ENCODE measurements at regions not wholly inside any gene's neighbourhood (a gene's known extent, or its start where the extent isn't known, plus 50 kb on each side); places are given as distances from the start of the nearest gene placed in this dataset.

- Histone ChIP-seq H3K9me3 (no peaks in the 10 kb centered on the region), H3K4me1 (ENCODE audit: low read depth) (no peaks in the 10 kb centered on the region), H3K4me3 (no peak overlapping the region), H3K36me3 (ENCODE audit: low read depth) (no peaks in the 10 kb centered on the region)
- TF ChIP-seq CTCF (IDR thresholded peaks at IDR 0.05) = no peak
- intact Hi-C loops (cut with DNase I, micrococcal nuclease) = no loop called here
- DNase-seq (no peak), ATAC-seq (no peak)
Observed at GRCh38 chr15:93553167-93553935, 464.3 kb upstream of the RGMA start.

- Histone ChIP-seq H3K36me3 (ENCODE audit: low read depth) (no peaks in the 10 kb centered on the region), H3K4me3 (no peak overlapping the region), H3K9me3 (no peaks in the 10 kb centered on the region), H3K4me1 (ENCODE audit: low read depth) (no peaks in the 10 kb centered on the region)
- no peak for DNase-seq
- intact Hi-C loops (cut with DNase I, micrococcal nuclease) = no loop called here
- no peak for TF ChIP-seq CTCF (IDR thresholded peaks at IDR 0.05)
- no peak for ATAC-seq
Observed at GRCh38 chr15:93543093-93543492, 454.1 kb upstream of the RGMA start.

GRCh38 chr15:93527374-93528050, 438.5 kb upstream of the RGMA start:
- Histone ChIP-seq H3K4me1 (ENCODE audit: low read depth) (no peaks in the 10 kb centered on the region), H3K4me3 (no peak overlapping the region), H3K9me3 (no peaks in the 10 kb centered on the region), H3K36me3 (ENCODE audit: low read depth) (no peaks in the 10 kb centered on the region)
- intact Hi-C loops (cut with DNase I, micrococcal nuclease) = no loop called here
- DNase-seq (no peak), ATAC-seq (no peak)
- no peak for TF ChIP-seq CTCF (IDR thresholded peaks at IDR 0.05)

DNA sequence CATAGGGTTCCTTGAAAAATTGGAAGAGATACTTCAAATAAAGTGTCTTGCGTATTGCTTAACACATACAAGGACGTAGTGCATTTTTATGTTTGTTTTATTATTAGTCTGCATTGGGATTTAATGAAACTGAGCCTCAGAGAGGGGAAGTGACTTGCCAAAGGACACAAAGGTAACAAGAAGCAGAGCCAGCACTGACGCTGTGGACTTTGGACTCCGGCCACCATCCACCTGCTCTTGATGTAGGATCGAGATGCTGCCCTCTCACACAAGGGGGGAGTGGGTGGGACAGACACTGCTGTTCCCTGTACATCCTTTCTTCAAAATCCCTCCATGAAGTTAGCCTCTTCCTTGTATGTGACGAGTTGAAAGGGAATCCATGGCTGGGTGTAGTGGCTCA, 435.4 kb upstream of the RGMA start:
- Histone ChIP-seq H3K9me3 (no peaks in the 10 kb centered on the region), H3K4me3 (no peak overlapping the region), H3K36me3 (ENCODE audit: low read depth) (no peaks in the 10 kb centered on the region), H3K4me1 (ENCODE audit: low read depth) (no peaks in the 10 kb centered on the region)
- ATAC-seq = no peak
- TF ChIP-seq CTCF (IDR thresholded peaks at IDR 0.05) = no peak
- no peak for DNase-seq
- intact Hi-C loops (cut with DNase I, micrococcal nuclease) = no loop called here

DNA sequence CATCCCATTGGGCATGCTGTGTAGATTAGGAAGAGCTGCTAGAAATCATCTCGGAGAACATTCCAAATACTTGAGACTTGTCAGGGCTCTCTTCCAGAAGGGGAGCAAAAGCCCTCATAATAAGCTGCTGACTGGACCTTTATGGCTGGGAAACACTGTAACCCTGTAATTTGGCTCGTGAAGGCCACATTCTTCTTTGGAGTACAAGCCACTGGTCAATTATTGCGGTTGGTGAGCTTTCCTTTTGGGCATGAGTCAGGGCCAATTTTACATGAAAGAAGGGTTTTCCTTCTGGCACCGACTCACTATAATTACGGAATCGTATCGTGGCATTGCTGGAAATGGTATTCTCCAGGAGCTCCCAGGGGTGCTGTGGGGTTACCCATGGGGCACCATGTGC, 434.5 kb upstream of the RGMA start:
- ATAC-seq (no peak), DNase-seq (no peak)
- Histone ChIP-seq H3K4me1 (ENCODE audit: low read depth) (no peaks in the 10 kb centered on the region), H3K4me3 (no peak overlapping the region), H3K9me3 (no peaks in the 10 kb centered on the region), H3K36me3 (ENCODE audit: low read depth) (no peaks in the 10 kb centered on the region)
- no peak for TF ChIP-seq CTCF (IDR thresholded peaks at IDR 0.05)
- intact Hi-C loops (cut with DNase I, micrococcal nuclease) = no loop called here

Data from mucosa of descending colon (tissue), 3 donors.